ENCODE measurements at regions not wholly inside any gene's neighbourhood (a gene's known extent, or its start where the extent isn't known, plus 50 kb on each side); places are given as distances from the start of the nearest gene placed in this dataset.
A peak's percentile ranks its signal among the peaks of the same experiment; 100 is the strongest.

GRCh38 chrX:45903781-45904201 is 641.4 kb downstream of the ZNF674 start (continued):
- TF ChIP-seq REST (IDR thresholded peaks at IDR 0.05) (no peak), MYC (IDR thresholded peaks at IDR 0.05; ENCODE audit: borderline replicate concordance, low read length) (no peak), FOSB (CRISPR knock-in tag; IDR thresholded peaks at IDR 0.05) (no peak), EHF (CRISPR knock-in tag; IDR thresholded peaks at IDR 0.05) (no peak), PHF8 (IDR thresholded peaks at IDR 0.05; ENCODE audit: borderline replicate concordance, low read depth) (no peak), RARB (CRISPR knock-in tag; IDR thresholded peaks at IDR 0.05) (no peak), NR3C1 (IDR thresholded peaks at IDR 0.05) (no peak), EHMT2 (IDR thresholded peaks at IDR 0.05; ENCODE audit: low read depth) (no peak), FOXS1 (CRISPR knock-in tag; IDR thresholded peaks at IDR 0.05) (no peak), GATA3 (IDR thresholded peaks at IDR 0.05; ENCODE audit: borderline replicate concordance) (no peak), JUNB (IDR thresholded peaks at IDR 0.05) (no peak)

GRCh38 chrX:45900766-45901615 is 644.2 kb downstream of the ZNF674 start:
- 71% methylated on average over 8 of the region's 9 CpGs for WGBS (ENCODE audit: missing lambda C conversion rate)
- Histone ChIP-seq H3K4me1 (no peaks in the 10 kb centered on the region), H3K4me2 (no peak overlapping the region), H3K4me3 (no peak overlapping the region), H3K27ac (0 out of 6 replicates have a peak overlapping the region, but pooled peaks of 1 of the 2 experiments have one; percentile 28), H3K9me3 (no peaks in the 10 kb centered on the region)
- TF ChIP-seq ZSCAN20 (CRISPR knock-in tag; IDR thresholded peaks at IDR 0.05): no peak
- TF ChIP-seq MAFK (IDR thresholded peaks at IDR 0.05; ENCODE audit: partially characterized antibody): no peak
- TF ChIP-seq EHF (CRISPR knock-in tag; IDR thresholded peaks at IDR 0.05): no peak
- no peak for TF ChIP-seq RFX5 (IDR thresholded peaks at IDR 0.05)
- no peak for TF ChIP-seq SREBF2 (IDR thresholded peaks at IDR 0.05)
- no peak for TF ChIP-seq BHLHE40 (IDR thresholded peaks at IDR 0.05; ENCODE audit: low read depth, low read length)
- no peak for TF ChIP-seq SMC3 (IDR thresholded peaks at IDR 0.05)
- ChIA-PET POLR2A (no interaction called here), CTCF (no interaction called here)
- FAIRE-seq (no peak), ATAC-seq (peak in 1 of 2 experiments; percentile 21; a peak in 1 of 6 replicates), DNase-seq (ENCODE audit: low read depth in 1 of 2, low spot score in 1 of 2) (peak in 1 of 2 experiments; percentile 1)

GRCh38 chrX:45894864-45895645 is 650.2 kb downstream of the ZNF674 start:
- no peaks in the 10 kb centered on the region for H3K9me3 ChIP-seq
- no peak for TF ChIP-seq ZC3H11A (IDR thresholded peaks at IDR 0.05)
- TF ChIP-seq ATOH8 (CRISPR knock-in tag; IDR thresholded peaks at IDR 0.05; ENCODE audit: low read depth): no peak
- no peak for TF ChIP-seq USF2 (IDR thresholded peaks at IDR 0.05)
- no peak for TF ChIP-seq RCOR1 (IDR thresholded peaks at IDR 0.05; ENCODE audit: low read depth, low read length)
- TF ChIP-seq ZNF302 (CRISPR knock-in tag; IDR thresholded peaks at IDR 0.05): no peak
- no peak for TF ChIP-seq HOXB5 (CRISPR knock-in tag; IDR thresholded peaks at IDR 0.05)
- no peak for TF ChIP-seq MAFK (IDR thresholded peaks at IDR 0.05; ENCODE audit: partially characterized antibody)
- TF ChIP-seq EHF (CRISPR knock-in tag; IDR thresholded peaks at IDR 0.05): no peak
- no peak for TF ChIP-seq HDAC2 (IDR thresholded peaks at IDR 0.05)
- no peak for TF ChIP-seq CBX2 (IDR thresholded peaks at IDR 0.05; ENCODE audit: borderline replicate concordance, low read depth)
- TF ChIP-seq POLR2A (IDR thresholded peaks at IDR 0.05; ENCODE audit: low read length): no peak
- ChIA-PET POLR2A (no interaction called here), CTCF (no interaction called here)
- DNase-seq (ENCODE audit: low read depth in 1 of 2, low spot score in 1 of 2): no peak
- FAIRE-seq: peak; percentile 59
- no peak overlapping the region for H3K4me3 ChIP-seq
- no peaks in the 10 kb centered on the region for H3K4me1 ChIP-seq
- 78% methylated on average over 4 of the region's 4 CpGs for WGBS (ENCODE audit: missing lambda C conversion rate)
- ATAC-seq: no peak
- no peak overlapping the region for H3K27ac ChIP-seq
- no peak overlapping the region for H3K4me2 ChIP-seq
